Bone marrow (tissue), 2 donors: ENCODE measurements at regions not wholly inside any gene's neighbourhood (a gene's known extent, or its start where the extent isn't known, plus 50 kb on each side); places are given as distances from the start of the nearest gene placed in this dataset.
"Not testable (repeated sequence)": the region's sequence is repeated elsewhere in the genome, so short reads cannot be mapped to it uniquely, and the experiment has no call there.

Source experiments
- DNase-seq, 2 donors: peaks; one replicate each; lab custom pipeline; 2025; lab: John Stamatoyannopoulos, UW

- DNase-seq, result no peak
Measured at GRCh38 chr21:41611441-41611840, 103.5 kb upstream of the TMPRSS2 start.

GRCh38 chr21:41610840-41611115 lies 102.8 kb upstream of the TMPRSS2 start:
- not testable (repeated sequence) for DNase-seq

- no peak for DNase-seq
Measured at GRCh38 chr21:41610042-41610839, 102.3 kb upstream of the TMPRSS2 start.

- no peak for DNase-seq
Measured at GRCh38 chr21:41606706-41607105, 98.7 kb upstream of the TMPRSS2 start.

GRCh38 chr21:41605934-41606285 lies 98.0 kb upstream of the TMPRSS2 start:
- DNase-seq, result no peak

- DNase-seq, result no peak
Measured at GRCh38 chr21:41605178-41605933, 97.4 kb upstream of the TMPRSS2 start.

GRCh38 chr21:41604583-41605041 lies 96.7 kb upstream of the TMPRSS2 start:
- DNase-seq, result no peak

GRCh38 chr21:41603476-41603875 lies 95.5 kb upstream of the TMPRSS2 start:
- DNase-seq, result no peak

GRCh38 chr21:41602531-41602930 lies 94.6 kb upstream of the TMPRSS2 start:
- DNase-seq, result no peak

GRCh38 chr21:41601573-41602368 lies 93.8 kb upstream of the TMPRSS2 start:
- no peak for DNase-seq

GRCh38 chr21:41600961-41601572 lies 93.1 kb upstream of the TMPRSS2 start:
- DNase-seq, result no peak

GRCh38 chr21:41600556-41600955 lies 92.6 kb upstream of the TMPRSS2 start:
- DNase-seq, result no peak

- DNase-seq, result no peak
Measured at GRCh38 chr21:41600116-41600515, 92.2 kb upstream of the TMPRSS2 start.

- DNase-seq, result no peak
Measured at GRCh38 chr21:41598561-41599431, 90.8 kb upstream of the TMPRSS2 start.

- no peak for DNase-seq
Measured at GRCh38 chr21:41597811-41598231, 89.9 kb upstream of the TMPRSS2 start.

- no peak for DNase-seq
Measured at GRCh38 chr21:41597227-41597626, 89.3 kb upstream of the TMPRSS2 start.

- no peak for DNase-seq
Measured at GRCh38 chr21:41596241-41596925, 88.4 kb upstream of the TMPRSS2 start.

GRCh38 chr21:41594268-41594667 lies 86.3 kb upstream of the TMPRSS2 start:
- DNase-seq, result no peak

- no peak for DNase-seq
Measured at GRCh38 chr21:41593760-41594138, 85.8 kb upstream of the TMPRSS2 start.

- DNase-seq, result no peak
Measured at GRCh38 chr21:41593051-41593759, 85.2 kb upstream of the TMPRSS2 start.
